Neural cell (in vitro differentiated cells): ENCODE measurements at regions not wholly inside any gene's neighbourhood (a gene's known extent, or its start where the extent isn't known, plus 50 kb on each side); places are given as distances from the start of the nearest gene placed in this dataset.

ENCODE experiments used
- H2AFZ ChIP-seq: fragments of 200-600, 300-800 bp; sonication (generic), shearing (Covaris generic); 2 replicates; pipeline ENCODE4 v1.6.0; 2014; ENCODE audit warnings: low read depth, mild to moderate bottlenecking, antibody characterized with exemption, low read length, moderate library complexity
- H3F3A ChIP-seq: fragments of 200-600 bp; shearing (Covaris generic); 2 replicates; pipeline ENCODE4 v1.6.1; 2016; ENCODE audit warnings: mild to moderate bottlenecking, moderate library complexity, mixed read lengths, antibody characterized with exemption, low read length; ENCODE audit not compliant: insufficient read depth, poor library complexity, severe bottlenecking
- H3K27ac ChIP-seq: fragments of 200-600, 300-800 bp; sonication (generic), shearing (Covaris generic); 2 replicates; pipeline ENCODE4 v1.5.1; 2014; ENCODE audit warnings: mild to moderate bottlenecking, low read length, moderate library complexity
- H3K27me3 ChIP-seq: fragments of 300-800, 200-600 bp; sonication (generic), shearing (Covaris generic); 2 replicates; pipeline ENCODE4 v1.6.0; 2014; ENCODE audit warnings: mild to moderate bottlenecking, low read depth, low read length, moderate library complexity; ENCODE audit not compliant: insufficient read depth
- H3K36me3 ChIP-seq: fragments of 300-800, 200-600 bp; sonication (generic), shearing (Covaris generic); 2 replicates; pipeline ENCODE4 v1.5.1; 2014; ENCODE audit warnings: mild to moderate bottlenecking, antibody characterized with exemption, low read length, moderate library complexity; ENCODE audit not compliant: insufficient read depth
- H3K4me2 ChIP-seq: fragments of 300-800, 200-600 bp; sonication (generic), shearing (Covaris generic); 2 replicates; pipeline ENCODE4 v1.6.0; 2014; ENCODE audit warnings: mild to moderate bottlenecking, low read length
- H3K4me3 ChIP-seq: fragments of 300-800, 200-600 bp; sonication (generic), shearing (Covaris generic); 2 replicates; pipeline ENCODE4 v1.5.1; 2014; ENCODE audit warnings: mild to moderate bottlenecking, low read length, moderate library complexity
- H3K79me2 ChIP-seq: fragments of 200-600 bp; shearing (Covaris generic); replicated peaks from 2 replicates; pipeline ENCODE4 v1.6.0; 2014; ENCODE audit warnings: mild to moderate bottlenecking, low read length, moderate library complexity; ENCODE audit not compliant: insufficient read depth
- H3K9ac ChIP-seq: fragments of 300-800, 200-600 bp; sonication (generic), shearing (Covaris generic); 2 replicates; pipeline ENCODE4 v1.6.1; 2016; ENCODE audit warnings: mild to moderate bottlenecking, low read length, mixed read lengths
- H3K9me2 ChIP-seq: fragments of 200-600 bp; shearing (Covaris generic); 2 replicates; pipeline ENCODE4 v1.6.1; 2016; ENCODE audit warnings: mild to moderate bottlenecking, low read length, mixed read lengths; ENCODE audit not compliant: insufficient read depth
- H3K9me3 ChIP-seq: fragments of 200-600, 300-800 bp; sonication (generic), shearing (Covaris generic); 2 replicates; pipeline ENCODE4 v1.6.1; 2016; ENCODE audit warnings: mild to moderate bottlenecking, mixed run types, low read length, moderate library complexity, mixed read lengths
- H4K20me1 ChIP-seq: fragments of 200-600 bp; shearing (Covaris generic); 2 replicates; pipeline ENCODE4 v1.6.1; 2016; ENCODE audit warnings: mild to moderate bottlenecking, mixed run types; ENCODE audit not compliant: insufficient read depth
- EP300 ChIP-seq: fragments of 450-650 bp; conservative IDR thresholded peaks from 2 replicates; pipeline ENCODE4 v1.6.1; 2014; ENCODE audit warnings: antibody characterized with exemption, mild to moderate bottlenecking, moderate library complexity; ENCODE audit not compliant: poor library complexity, severe bottlenecking
- EZH2 ChIP-seq: fragments of 200-600, 300-800 bp; shearing (Covaris generic), sonication (generic); IDR thresholded peaks from 2 replicates; pipeline ENCODE4 v1.6.1; 2014; ENCODE audit warnings: antibody characterized with exemption, low read length, borderline replicate concordance, mild to moderate bottlenecking; ENCODE audit not compliant: insufficient read depth, poor library complexity, severe bottlenecking
- MXI1 ChIP-seq: fragments of 450-650 bp; conservative IDR thresholded peaks from 2 replicates; pipeline ENCODE4 v1.6.1; 2014; ENCODE audit warnings: antibody characterized with exemption, mild to moderate bottlenecking; ENCODE audit not compliant: poor library complexity, severe bottlenecking
- POLR2AphosphoS5 ChIP-seq: IDR thresholded peaks from 2 replicates; pipeline ENCODE4 v1.6.1; 2012
- RAD21 ChIP-seq: fragments of 450-650 bp; conservative IDR thresholded peaks from 2 replicates; pipeline ENCODE4 v1.6.1; 2014; ENCODE audit warnings: antibody characterized with exemption, mild to moderate bottlenecking, moderate library complexity
- SMC3 ChIP-seq: fragments of 450-650 bp; conservative IDR thresholded peaks from 2 replicates; pipeline ENCODE4 v1.6.1; 2014; ENCODE audit warnings: antibody characterized with exemption, mild to moderate bottlenecking, moderate library complexity; ENCODE audit not compliant: poor library complexity
- TAF1 ChIP-seq: IDR thresholded peaks from 2 replicates; pipeline ENCODE4 v1.6.1; 2012; ENCODE audit warnings: low read depth
- TF ChIP-seq, protein P1 (sequence below): IDR thresholded peaks from 2 replicates; pipeline ENCODE4 v1.6.1; 2012; ENCODE audit warnings: borderline replicate concordance
- TF ChIP-seq, protein P2 (sequence below): fragments of 450-650 bp; IDR thresholded peaks from 2 replicates; pipeline ENCODE4 v1.5.1; 2014; ENCODE audit warnings: antibody characterized with exemption, mild to moderate bottlenecking, moderate library complexity; ENCODE audit not compliant: poor library complexity, severe bottlenecking

DNA sequence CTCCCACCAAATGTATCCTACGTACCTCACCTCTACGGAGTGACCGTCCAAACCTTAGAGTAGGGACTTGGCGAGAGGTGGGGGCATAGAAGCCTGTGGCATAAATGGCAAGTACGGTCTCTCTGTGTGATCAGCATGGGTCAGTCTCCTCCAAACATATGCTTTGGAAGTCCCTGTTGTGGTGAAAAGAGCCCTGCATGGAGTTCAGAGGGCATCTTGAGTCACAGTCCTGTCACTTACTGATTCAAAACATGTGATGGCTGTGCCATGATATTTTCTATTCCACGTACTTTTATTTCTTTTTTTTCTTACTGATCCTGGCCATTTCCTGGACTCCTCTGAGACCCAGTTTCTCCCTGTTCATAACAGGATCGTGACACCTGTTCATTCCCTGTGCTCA, 67.5 kb upstream of the CEP85L start:
- Histone ChIP-seq H3K9me3 (no peaks in the 10 kb centered on the region), H3K79me2 (no peaks in the 10 kb centered on the region), H3K27me3 (no peaks in the 10 kb centered on the region), H3K9me2 (no peaks in the 10 kb centered on the region), H3K4me2 (no peak overlapping the region), H3K27ac (no peak overlapping the region), H4K20me1 (no peaks in the 10 kb centered on the region), H2AFZ (no peak overlapping the region), H3K9ac (no peak overlapping the region), H3F3A (no peaks in the 10 kb centered on the region), H3K4me3 (no peak overlapping the region), H3K36me3 (no peaks in the 10 kb centered on the region)
- TF ChIP-seq RAD21, result no peak
- no peak for TF ChIP-seq MXI1
- no peak for TF ChIP-seq POLR2AphosphoS5
- TF ChIP-seq EZH2, result no peak
- no peak for TF ChIP-seq EP300
- no peak for TF ChIP-seq TAF1
- TF ChIP-seq, protein P1, sequence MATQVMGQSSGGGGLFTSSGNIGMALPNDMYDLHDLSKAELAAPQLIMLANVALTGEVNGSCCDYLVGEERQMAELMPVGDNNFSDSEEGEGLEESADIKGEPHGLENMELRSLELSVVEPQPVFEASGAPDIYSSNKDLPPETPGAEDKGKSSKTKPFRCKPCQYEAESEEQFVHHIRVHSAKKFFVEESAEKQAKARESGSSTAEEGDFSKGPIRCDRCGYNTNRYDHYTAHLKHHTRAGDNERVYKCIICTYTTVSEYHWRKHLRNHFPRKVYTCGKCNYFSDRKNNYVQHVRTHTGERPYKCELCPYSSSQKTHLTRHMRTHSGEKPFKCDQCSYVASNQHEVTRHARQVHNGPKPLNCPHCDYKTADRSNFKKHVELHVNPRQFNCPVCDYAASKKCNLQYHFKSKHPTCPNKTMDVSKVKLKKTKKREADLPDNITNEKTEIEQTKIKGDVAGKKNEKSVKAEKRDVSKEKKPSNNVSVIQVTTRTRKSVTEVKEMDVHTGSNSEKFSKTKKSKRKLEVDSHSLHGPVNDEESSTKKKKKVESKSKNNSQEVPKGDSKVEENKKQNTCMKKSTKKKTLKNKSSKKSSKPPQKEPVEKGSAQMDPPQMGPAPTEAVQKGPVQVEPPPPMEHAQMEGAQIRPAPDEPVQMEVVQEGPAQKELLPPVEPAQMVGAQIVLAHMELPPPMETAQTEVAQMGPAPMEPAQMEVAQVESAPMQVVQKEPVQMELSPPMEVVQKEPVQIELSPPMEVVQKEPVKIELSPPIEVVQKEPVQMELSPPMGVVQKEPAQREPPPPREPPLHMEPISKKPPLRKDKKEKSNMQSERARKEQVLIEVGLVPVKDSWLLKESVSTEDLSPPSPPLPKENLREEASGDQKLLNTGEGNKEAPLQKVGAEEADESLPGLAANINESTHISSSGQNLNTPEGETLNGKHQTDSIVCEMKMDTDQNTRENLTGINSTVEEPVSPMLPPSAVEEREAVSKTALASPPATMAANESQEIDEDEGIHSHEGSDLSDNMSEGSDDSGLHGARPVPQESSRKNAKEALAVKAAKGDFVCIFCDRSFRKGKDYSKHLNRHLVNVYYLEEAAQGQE, result no peak
- TF ChIP-seq SMC3, result no peak
- TF ChIP-seq, protein P2, sequence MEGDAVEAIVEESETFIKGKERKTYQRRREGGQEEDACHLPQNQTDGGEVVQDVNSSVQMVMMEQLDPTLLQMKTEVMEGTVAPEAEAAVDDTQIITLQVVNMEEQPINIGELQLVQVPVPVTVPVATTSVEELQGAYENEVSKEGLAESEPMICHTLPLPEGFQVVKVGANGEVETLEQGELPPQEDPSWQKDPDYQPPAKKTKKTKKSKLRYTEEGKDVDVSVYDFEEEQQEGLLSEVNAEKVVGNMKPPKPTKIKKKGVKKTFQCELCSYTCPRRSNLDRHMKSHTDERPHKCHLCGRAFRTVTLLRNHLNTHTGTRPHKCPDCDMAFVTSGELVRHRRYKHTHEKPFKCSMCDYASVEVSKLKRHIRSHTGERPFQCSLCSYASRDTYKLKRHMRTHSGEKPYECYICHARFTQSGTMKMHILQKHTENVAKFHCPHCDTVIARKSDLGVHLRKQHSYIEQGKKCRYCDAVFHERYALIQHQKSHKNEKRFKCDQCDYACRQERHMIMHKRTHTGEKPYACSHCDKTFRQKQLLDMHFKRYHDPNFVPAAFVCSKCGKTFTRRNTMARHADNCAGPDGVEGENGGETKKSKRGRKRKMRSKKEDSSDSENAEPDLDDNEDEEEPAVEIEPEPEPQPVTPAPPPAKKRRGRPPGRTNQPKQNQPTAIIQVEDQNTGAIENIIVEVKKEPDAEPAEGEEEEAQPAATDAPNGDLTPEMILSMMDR, result no peak

DNA sequence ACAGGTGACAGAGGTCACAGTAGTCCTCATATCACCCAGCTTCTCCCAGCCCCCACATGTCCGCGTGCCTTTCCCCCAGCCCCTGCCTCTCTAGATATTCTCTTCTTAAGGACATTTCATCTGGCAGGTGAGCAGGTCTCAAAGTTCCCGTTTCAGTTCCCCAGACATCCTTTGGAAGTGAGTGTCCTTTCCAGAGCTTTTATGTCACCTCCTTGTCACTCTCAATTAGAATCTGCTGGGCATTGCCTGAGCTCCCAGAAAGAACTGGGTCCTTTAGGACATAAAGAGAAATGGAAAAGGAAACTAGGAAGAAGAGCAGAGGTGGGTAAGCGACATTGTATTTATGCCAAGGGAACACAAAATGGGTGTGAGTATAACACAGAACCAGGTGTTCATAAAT, 66.9 kb upstream of the CEP85L start:
- Histone ChIP-seq H3K9me3 (no peaks in the 10 kb centered on the region), H3F3A (no peaks in the 10 kb centered on the region), H3K9ac (no peak overlapping the region), H4K20me1 (no peaks in the 10 kb centered on the region), H2AFZ (no peak overlapping the region), H3K4me3 (no peak overlapping the region), H3K9me2 (no peaks in the 10 kb centered on the region), H3K4me2 (no peak overlapping the region), H3K36me3 (no peaks in the 10 kb centered on the region), H3K27me3 (no peaks in the 10 kb centered on the region), H3K79me2 (no peaks in the 10 kb centered on the region), H3K27ac (no peak overlapping the region)
- no peak for TF ChIP-seq POLR2AphosphoS5
- no peak for TF ChIP-seq EZH2
- TF ChIP-seq, protein P1, result no peak
- no peak for TF ChIP-seq MXI1
- TF ChIP-seq RAD21, result no peak
- TF ChIP-seq, protein P2, result no peak
- no peak for TF ChIP-seq TAF1
